Pancreas (tissue), 10 donors: ENCODE measurements at regions not wholly inside any gene's neighbourhood (a gene's known extent, or its start where the extent isn't known, plus 50 kb on each side); places are given as distances from the start of the nearest gene placed in this dataset.

Source experiments
- ATAC-seq, 4 donors: fragments of 200-7000 bp; cut with Tn5 transposase; one replicate each; pipeline versions ENCODE4 v1.8.0 to v1.9.1; 2020; ENCODE audit warnings: mild to moderate bottlenecking in 4 of 4, moderate library complexity in 4 of 4
- DNase-seq, 6 donors: peaks; one replicate each; pipeline ENCODE4 v3.0.0-alpha.2; 2020
- FAIRE-seq: peaks from 2 replicates; lab custom pipeline; 2012; peaks lifted over from hg19 to GRCh38; lab: Jason Lieb, UNC
- H3K27ac ChIP-seq, 4 donors: fragments of 200-600 bp; sonication (generic); 1 replicate in 3 of 4; 2 replicates in 1 of 4; pipeline versions ENCODE4 v1.5.0 to v1.8.0; 2020
- H3K27me3 ChIP-seq, 4 donors: fragments of 200-600 bp; one replicate each; pipeline ENCODE4 v1.8.0; 2021
- H3K36me3 ChIP-seq, 3 donors: fragments of 200-600 bp; sonication (generic) in 1 of 3; one replicate each; pipeline versions ENCODE4 v1.5.0 to v1.8.0; 2020 to 2021
- H3K4me1 ChIP-seq, 3 donors: fragments of 200-600 bp; one replicate each; pipeline ENCODE4 v1.8.0; 2021
- H3K4me3 ChIP-seq, 4 donors: fragments of 200-600 bp; sonication (generic) in 2 of 4; one replicate each; pipeline versions ENCODE4 v1.5.0 to v1.8.0; 2020 to 2021
- H3K9me3 ChIP-seq, 4 donors: fragments of 200-600 bp; one replicate each; pipeline ENCODE4 v1.8.0; 2021
- WGBS, 2 donors: extraction: QIAGEN DNeasy Blood & Tissue Kit; methylation state at CpG; one replicate each; pipeline ENCODE4 v1.1.7; 2013; 5-methylcytosine and 5-hydroxymethylcytosine counted together
- intact Hi-C, 3 donors: fragments of 100-400 bp; cut with DNase I; formaldehyde crosslinking; loops; one replicate each; pipeline versions ENCODE4 v1.11.1 to v1.14.2; 2022
- TF ChIP-seq, protein P1 (sequence below), 4 donors: fragments of 200-600 bp; sonication (generic) in 3 of 4; IDR thresholded peaks; one replicate each; pipeline versions ENCODE4 v1.5.0 to v1.8.0; 2021; ENCODE audit warnings: antibody characterized with exemption in 4 of 4
- donor health status: healthy with polysubstance abuse.
- donor health status: DM: no; HTN: no; CAD: no; lungs with moderate emphysema.
- donor health status: DM: no; HTN: no; CAD: no.
- donor health status: control.
- donor health status: control.
- donor health status: Bipolar disorder and iron deficiency.
- donor health status: DM: yes; HTN: yes; CAD: no.
- donor health status: DM: no; HTN: no; CAD: no.
- donor health status: DM: no; HTN: no; CAD: no.
- donor health status: DM: yes; HTN: yes; CAD: no.

DNA sequence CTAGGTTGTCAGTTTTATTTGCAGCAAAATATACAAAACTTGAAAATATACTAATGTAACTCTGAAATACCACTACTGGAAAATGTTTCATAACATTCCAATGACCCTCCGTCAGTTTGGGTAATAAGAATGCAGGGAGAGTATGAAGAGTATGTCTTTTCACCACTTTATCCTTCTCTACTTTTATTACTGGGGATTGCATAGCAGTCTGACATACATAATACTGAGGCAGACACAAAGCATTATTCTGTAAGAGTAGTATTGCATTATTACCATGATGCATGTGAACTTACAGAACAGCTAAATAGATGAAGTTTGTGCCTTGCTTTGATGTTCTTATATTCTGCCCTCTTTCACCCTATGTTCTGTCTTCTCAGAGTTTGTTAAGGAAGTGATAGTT is 151.8 kb upstream of the TPK1 start:
- no peaks in the 10 kb centered on the region for H3K27me3 ChIP-seq
- no peaks in the 10 kb centered on the region for H3K9me3 ChIP-seq
- H3K4me3 ChIP-seq, result no peak overlapping the region
- H3K27ac ChIP-seq, result no peak overlapping the region
- H3K36me3 ChIP-seq, result no peaks in the 10 kb centered on the region
- ATAC-seq, result no peak
- intact Hi-C loops, result no loop called here
- no peak for DNase-seq
- FAIRE-seq, result no peak
- 62 to 71% methylated on average over 1 of the region's 1 CpG for WGBS, 2 donors
- no peaks in the 10 kb centered on the region for H3K4me1 ChIP-seq
- TF ChIP-seq, protein P1, sequence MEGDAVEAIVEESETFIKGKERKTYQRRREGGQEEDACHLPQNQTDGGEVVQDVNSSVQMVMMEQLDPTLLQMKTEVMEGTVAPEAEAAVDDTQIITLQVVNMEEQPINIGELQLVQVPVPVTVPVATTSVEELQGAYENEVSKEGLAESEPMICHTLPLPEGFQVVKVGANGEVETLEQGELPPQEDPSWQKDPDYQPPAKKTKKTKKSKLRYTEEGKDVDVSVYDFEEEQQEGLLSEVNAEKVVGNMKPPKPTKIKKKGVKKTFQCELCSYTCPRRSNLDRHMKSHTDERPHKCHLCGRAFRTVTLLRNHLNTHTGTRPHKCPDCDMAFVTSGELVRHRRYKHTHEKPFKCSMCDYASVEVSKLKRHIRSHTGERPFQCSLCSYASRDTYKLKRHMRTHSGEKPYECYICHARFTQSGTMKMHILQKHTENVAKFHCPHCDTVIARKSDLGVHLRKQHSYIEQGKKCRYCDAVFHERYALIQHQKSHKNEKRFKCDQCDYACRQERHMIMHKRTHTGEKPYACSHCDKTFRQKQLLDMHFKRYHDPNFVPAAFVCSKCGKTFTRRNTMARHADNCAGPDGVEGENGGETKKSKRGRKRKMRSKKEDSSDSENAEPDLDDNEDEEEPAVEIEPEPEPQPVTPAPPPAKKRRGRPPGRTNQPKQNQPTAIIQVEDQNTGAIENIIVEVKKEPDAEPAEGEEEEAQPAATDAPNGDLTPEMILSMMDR (IDR thresholded peaks at IDR 0.05), result no peak

DNA sequence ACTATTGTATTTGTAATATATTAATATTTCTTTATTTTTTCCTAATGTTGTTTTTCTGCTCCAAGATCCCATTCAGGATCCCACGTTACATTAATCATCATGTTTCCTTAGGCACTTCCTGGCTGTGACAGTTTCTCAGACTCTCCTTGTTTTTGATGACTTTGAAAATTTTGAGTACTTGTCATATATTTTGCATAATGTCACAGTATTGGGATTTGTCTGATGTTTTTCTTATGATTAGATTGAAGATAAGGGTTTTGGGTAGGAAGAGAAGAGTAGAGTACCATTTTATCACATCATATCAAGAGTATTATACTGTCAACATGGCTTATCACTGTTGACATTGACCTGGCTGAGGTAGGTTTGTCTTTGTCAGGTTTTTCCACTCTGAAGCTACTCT is 146.3 kb upstream of the TPK1 start:
- Histone ChIP-seq H3K4me1 (no peaks in the 10 kb centered on the region), H3K36me3 (no peaks in the 10 kb centered on the region), H3K27me3 (no peaks in the 10 kb centered on the region), H3K27ac (no peak overlapping the region), H3K9me3 (no peaks in the 10 kb centered on the region), H3K4me3 (no peak overlapping the region)
- DNase-seq, result no peak
- TF ChIP-seq, protein P1 (IDR thresholded peaks at IDR 0.05), result no peak
- FAIRE-seq, result no peak
- intact Hi-C loops, result no loop called here
- ATAC-seq, result no peak
- WGBS, 2 donors, result 0 to 22% methylated on average over 1 of the region's 1 CpG

DNA sequence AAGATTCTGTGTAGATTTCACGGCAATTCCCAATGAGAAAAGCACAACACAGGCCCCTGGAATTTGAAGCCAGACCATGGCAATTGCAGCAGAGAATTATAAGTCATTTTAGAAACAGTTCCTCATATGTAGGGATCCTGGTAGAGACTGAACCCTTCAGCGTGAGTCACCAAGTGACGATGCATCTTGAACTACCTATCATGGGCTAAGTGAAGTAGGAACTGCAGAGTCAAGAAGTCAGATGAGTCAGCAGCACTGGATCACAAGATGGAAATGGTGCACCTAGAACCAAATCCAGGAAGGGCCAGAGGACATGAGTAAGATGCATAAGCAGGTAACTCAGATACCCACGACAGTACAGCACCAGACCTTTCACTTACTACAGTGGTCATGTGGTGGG is 140.0 kb upstream of the TPK1 start:
- DNase-seq, result no peak
- Histone ChIP-seq H3K36me3 (no peaks in the 10 kb centered on the region), H3K4me1 (no peaks in the 10 kb centered on the region), H3K27ac (no peak overlapping the region), H3K4me3 (no peak overlapping the region), H3K27me3 (no peaks in the 10 kb centered on the region), H3K9me3 (no peaks in the 10 kb centered on the region)
- intact Hi-C loops, result no loop called here
- WGBS, 2 donors, result 51 to 61% methylated on average over 4 of the region's 4 CpGs
- no peak for FAIRE-seq
- TF ChIP-seq, protein P1 (IDR thresholded peaks at IDR 0.05), result no peak
- ATAC-seq, result no peak

DNA sequence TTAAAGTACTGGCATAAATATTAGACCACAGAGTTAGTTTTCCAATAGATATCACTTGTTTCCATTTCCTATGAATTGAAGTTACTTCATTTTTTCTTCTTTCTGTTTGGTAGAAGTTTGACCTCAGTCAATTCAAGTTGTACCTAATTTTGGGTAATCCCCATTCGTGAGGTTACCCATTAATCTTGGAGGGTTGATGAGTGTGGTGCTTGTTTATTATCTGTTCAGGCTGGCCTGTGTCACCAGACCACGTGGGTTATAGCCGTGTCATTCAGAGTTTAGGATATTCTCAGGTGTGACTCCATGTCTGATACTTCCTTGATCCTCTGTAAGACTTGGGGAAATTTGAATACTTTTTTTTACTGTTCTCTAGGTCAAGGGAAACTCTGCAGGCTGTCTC is 133.9 kb upstream of the TPK1 start:
- Histone ChIP-seq H3K4me3 (no peak overlapping the region), H3K4me1 (no peaks in the 10 kb centered on the region), H3K27ac (no peak overlapping the region), H3K9me3 (no peaks in the 10 kb centered on the region), H3K27me3 (no peaks in the 10 kb centered on the region), H3K36me3 (no peaks in the 10 kb centered on the region)
- intact Hi-C loops, result no loop called here
- WGBS, 2 donors, result 55 to 56% methylated on average over 3 of the region's 3 CpGs
- no peak for ATAC-seq
- TF ChIP-seq, protein P1 (IDR thresholded peaks at IDR 0.05), result no peak
- no peak for FAIRE-seq
- DNase-seq, result no peak

DNA sequence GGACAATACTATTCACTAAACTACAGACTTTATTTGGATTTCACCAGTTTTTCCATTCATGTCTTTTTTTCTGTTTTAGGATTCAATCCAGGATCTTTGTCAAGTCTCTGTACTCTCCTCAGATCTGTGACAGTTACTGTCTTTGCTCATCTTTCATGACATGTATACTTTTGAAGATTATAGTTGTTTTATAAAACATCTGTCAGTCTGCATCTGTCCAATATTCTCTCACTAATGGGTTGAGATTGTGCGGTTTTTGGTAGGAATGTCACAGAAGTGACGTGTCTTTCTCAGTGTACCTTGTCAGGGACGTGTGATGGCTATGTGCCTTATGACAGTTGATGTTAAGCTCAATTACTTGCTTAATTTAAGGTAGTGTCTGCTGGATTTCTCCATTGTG is 124.9 kb upstream of the TPK1 start:
- no peak for FAIRE-seq
- Histone ChIP-seq H3K27me3 (no peaks in the 10 kb centered on the region), H3K4me3 (no peak overlapping the region), H3K9me3 (no peaks in the 10 kb centered on the region), H3K36me3 (no peaks in the 10 kb centered on the region), H3K4me1 (no peaks in the 10 kb centered on the region), H3K27ac (no peak overlapping the region)
- ATAC-seq, result no peak
- intact Hi-C loops, result no loop called here
- TF ChIP-seq, protein P1 (IDR thresholded peaks at IDR 0.05), result no peak
- DNase-seq, result no peak
- 50 to 71% methylated on average over 3 of the region's 3 CpGs for WGBS, 2 donors
